IMR-90 (cell line): ENCODE measurements at regions not wholly inside any gene's neighbourhood (a gene's known extent, or its start where the extent isn't known, plus 50 kb on each side); places are given as distances from the start of the nearest gene placed in this dataset.

Source experiments
- ATAC-seq: fragments of 200-7000 bp; cut with Tn5 transposase; 2 replicates; pipeline ENCODE4 v1.9.1; 2020; ENCODE audit warnings: low read depth, mild to moderate bottlenecking, moderate library complexity
- BruUV-seq: library from RNA; stranded (reverse); fragments of 400-500 nt; replicated peaks from 2 replicates; lab custom pipeline; 2021; lab: Mats Ljungman, UMichigan
- CTCF ChIA-PET: fragments of 300-600 bp; formaldehyde crosslinking; extraction: SDS; loops from one replicate; lab custom pipeline; 2021; ENCODE audit warnings: antibody characterized with exemption; lab: Yijun Ruan, JAX
- POLR2A ChIA-PET: fragments of 300-600 bp; sonication (Branson Sonifier 250); formaldehyde crosslinking; loops from one replicate; lab custom pipeline; 2022; ENCODE audit warnings: antibody characterized with exemption; ENCODE audit not compliant: unreplicated experiment; lab: Charles Lee
- DNase-seq: peaks from one replicate; pipeline ENCODE4 v3.0.0; 2013
- H2AFZ ChIP-seq: replicated peaks from 2 replicates; pipeline ENCODE3; 2013; ENCODE audit warnings: low read length, mild to moderate bottlenecking; ENCODE audit not compliant: poor library complexity
- H2AK5ac ChIP-seq: 2 replicates; pipeline ENCODE4 v1.6.1; 2013; ENCODE audit warnings: low read depth, low read length, inconsistent platforms
- H2AK9ac ChIP-seq: replicated peaks from 2 replicates; pipeline ENCODE3; 2013; ENCODE audit warnings: mild to moderate bottlenecking, low read depth, low read length, moderate library complexity; ENCODE audit not compliant: poor library complexity
- H2BK120ac ChIP-seq: 2 replicates; pipeline ENCODE4 v1.6.1; 2013; ENCODE audit warnings: low read depth, low read length, inconsistent platforms
- H2BK15ac ChIP-seq: 3 replicates; pipeline ENCODE4 v1.6.1; 2013; ENCODE audit warnings: low read depth, low read length, inconsistent platforms
- H2BK20ac ChIP-seq: 2 replicates; pipeline ENCODE4 v1.6.1; 2013; ENCODE audit warnings: low read depth, mild to moderate bottlenecking, inconsistent platforms, low read length, moderate library complexity
- H2BK5ac ChIP-seq: 2 replicates; pipeline ENCODE4 v1.6.1; 2013; ENCODE audit warnings: mild to moderate bottlenecking, low read depth, low read length, inconsistent platforms; ENCODE audit not compliant: poor library complexity, severe bottlenecking
- H3K14ac ChIP-seq: replicated peaks from 2 replicates; pipeline ENCODE4 v1.6.1; 2013; ENCODE audit warnings: low read depth, low read length, inconsistent platforms
- H3K18ac ChIP-seq: 2 replicates; pipeline ENCODE4 v1.6.1; 2013; ENCODE audit warnings: low read depth, low read length, control low read depth
- H3K23ac ChIP-seq: 2 replicates; pipeline ENCODE4 v1.6.1; 2013; ENCODE audit warnings: low read depth, low read length, inconsistent platforms
- H3K27ac ChIP-seq: 2 replicates; pipeline ENCODE4 v1.5.1; 2013; ENCODE audit warnings: mild to moderate bottlenecking, control low read depth, low read length; ENCODE audit not compliant: insufficient read depth
- H3K27me3 ChIP-seq: 2 replicates; pipeline ENCODE4 v1.6.1; 2013; ENCODE audit warnings: low read length; ENCODE audit not compliant: control insufficient read depth, insufficient read depth
- H3K36me3 ChIP-seq: 2 replicates; pipeline ENCODE4 v1.6.1; 2013; ENCODE audit warnings: low read length, mixed read lengths; ENCODE audit not compliant: control insufficient read depth, insufficient read depth
- H3K4ac ChIP-seq: 2 replicates; pipeline ENCODE4 v1.6.1; 2013; ENCODE audit warnings: low read depth, low read length, inconsistent platforms
- H3K4me1 ChIP-seq: 2 replicates; pipeline ENCODE4 v1.6.1; 2013; ENCODE audit warnings: low read length, mixed read lengths; ENCODE audit not compliant: control insufficient read depth, insufficient read depth
- H3K4me2 ChIP-seq: 2 replicates; pipeline ENCODE4 v1.6.1; 2013; ENCODE audit warnings: low read depth, mild to moderate bottlenecking, control low read depth, low read length, moderate library complexity
- H3K4me3 ChIP-seq: 2 replicates; pipeline ENCODE4 v1.5.1; 2013; ENCODE audit warnings: low read depth, mild to moderate bottlenecking, control low read depth, low read length, moderate library complexity; ENCODE audit not compliant: insufficient read depth
- H3K56ac ChIP-seq: 2 replicates; pipeline ENCODE4 v1.6.1; 2013; ENCODE audit warnings: low read length, inconsistent platforms; ENCODE audit not compliant: insufficient read depth; ENCODE audit errors: extremely low read depth
- H3K79me1 ChIP-seq, 2 experiments: 2 replicates each; pipeline ENCODE4 v1.6.1; 2013; ENCODE audit warnings: low read length in 2 of 2, inconsistent platforms in 1 of 2, low read depth in 1 of 2
- H3K9ac ChIP-seq: 2 replicates; pipeline ENCODE4 v1.6.1; 2013; ENCODE audit warnings: low read depth, low read length, control low read depth
- H3K9me1 ChIP-seq: 2 replicates; pipeline ENCODE4 v1.6.1; 2013; ENCODE audit warnings: low read length, inconsistent platforms; ENCODE audit not compliant: insufficient read depth
- H3K9me3 ChIP-seq: 2 replicates; pipeline ENCODE4 v1.6.1; 2013; ENCODE audit warnings: low read length; ENCODE audit not compliant: control insufficient read depth, insufficient read depth
- H4K20me1 ChIP-seq: 2 replicates; pipeline ENCODE4 v1.6.1; 2013; ENCODE audit warnings: low read length, inconsistent platforms; ENCODE audit not compliant: insufficient read depth
- H4K5ac ChIP-seq: 2 replicates; pipeline ENCODE4 v1.6.1; 2013; ENCODE audit warnings: mild to moderate bottlenecking, low read depth, low read length, control low read depth
- H4K8ac ChIP-seq, 2 experiments: 2 replicates each; pipeline ENCODE4 v1.6.1; 2013; ENCODE audit warnings: low read depth in 2 of 2, low read length in 2 of 2, control low read depth in 1 of 2, inconsistent platforms in 1 of 2
- H4K91ac ChIP-seq: 2 replicates; pipeline ENCODE4 v1.6.1; 2013; ENCODE audit warnings: low read depth, low read length, inconsistent platforms; ENCODE audit not compliant: insufficient read depth
- BHLHE40 ChIP-seq: fragments of 150-350 bp; IDR thresholded peaks from 2 replicates; pipeline ENCODE4 v1.6.1; 2016; ENCODE audit warnings: mild to moderate bottlenecking, low read depth, low read length
- CEBPB ChIP-seq: IDR thresholded peaks from 2 replicates; pipeline ENCODE4 v1.6.1; 2012; ENCODE audit warnings: low read depth, low read length, improper control_type of control experiment
- CHD1 ChIP-seq: IDR thresholded peaks from 2 replicates; pipeline ENCODE4 v1.6.1; 2012; ENCODE audit warnings: low read depth, low read length, improper control_type of control experiment
- MAFK ChIP-seq: IDR thresholded peaks from 2 replicates; pipeline ENCODE4 v1.6.1; 2012; ENCODE audit warnings: low read depth, low read length, improper control_type of control experiment
- MXI1 ChIP-seq: IDR thresholded peaks from 2 replicates; pipeline ENCODE4 v1.6.1; 2012; ENCODE audit warnings: low read depth, mild to moderate bottlenecking, low read length, moderate library complexity, borderline replicate concordance
- NFE2L2 ChIP-seq: fragments of 150-350 bp; IDR thresholded peaks from 2 replicates; pipeline ENCODE4 v1.6.1; 2016; ENCODE audit warnings: low read depth, mild to moderate bottlenecking, low read length
- RAD21 ChIP-seq: IDR thresholded peaks from 2 replicates; pipeline ENCODE4 v1.6.1; 2012; ENCODE audit warnings: low read length, improper control_type of control experiment
- SMC3 ChIP-seq: fragments of 150-350 bp; IDR thresholded peaks from 2 replicates; pipeline ENCODE4 v1.6.1; 2016; ENCODE audit warnings: low read depth, mild to moderate bottlenecking, antibody characterized with exemption, low read length, moderate library complexity
- whole genome bisulfite sequencing, 2 experiments: methylation state at CpG; one replicate each; pipeline versions ENCODE4 v1.1.5 to v1.1.7; 2013; ENCODE audit warnings: missing lambda C conversion rate in 2 of 2; ENCODE audit not compliant: insufficient read length in 1 of 2; ENCODE audit errors: extremely low coverage in 2 of 2; 5-methylcytosine and 5-hydroxymethylcytosine counted together
- dilution Hi-C: fragments of 300-500 bp; cut with HindIII; formaldehyde crosslinking; loops from one replicate; pipeline ENCODE4 v1.14.3; 2018; ENCODE audit warnings: low sequenced_read_pairs; ENCODE audit not compliant: unreplicated experiment
- in situ Hi-C: fragments of 300-500 bp; cut with MboI; formaldehyde crosslinking; loops from 3 replicates; pipeline ENCODE4 v1.14.3; 2019; ENCODE audit warnings: low sequenced_read_pairs, inconsistent platforms, mixed read lengths
- intact Hi-C: fragments of 100-400 bp; cut with micrococcal nuclease; formaldehyde crosslinking; loops from 2 replicates; pipeline ENCODE4 v1.10.0; 2022
- TF ChIP-seq, protein P1 (sequence below): fragments of 150-350 bp; IDR thresholded peaks from 2 replicates; pipeline ENCODE4 v1.6.1; 2016; ENCODE audit warnings: low read depth, mild to moderate bottlenecking, low read length, moderate library complexity, borderline replicate concordance

DNA sequence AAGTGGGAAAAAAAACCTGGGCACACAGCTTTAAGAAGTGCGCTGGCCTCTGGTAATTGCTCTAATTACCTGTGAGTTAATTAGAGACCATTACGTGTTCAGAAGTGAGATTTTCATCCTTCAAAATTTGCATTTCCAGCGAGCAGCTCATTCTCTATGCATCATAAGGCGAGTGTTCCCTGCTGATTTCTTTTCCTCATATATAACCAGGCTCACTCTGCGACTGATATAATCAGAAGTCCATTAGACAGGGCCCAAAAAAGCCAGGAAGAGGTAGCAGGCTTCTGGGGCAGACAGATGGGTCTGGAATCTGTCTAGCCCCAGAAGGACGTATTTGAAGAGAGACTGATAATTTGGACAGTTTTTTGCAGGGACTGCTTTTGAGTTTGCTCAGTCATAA is 158.7 kb downstream of the MTHFS start:
- H4K8ac ChIP-seq = no peak overlapping the region
- TF ChIP-seq, protein P1, sequence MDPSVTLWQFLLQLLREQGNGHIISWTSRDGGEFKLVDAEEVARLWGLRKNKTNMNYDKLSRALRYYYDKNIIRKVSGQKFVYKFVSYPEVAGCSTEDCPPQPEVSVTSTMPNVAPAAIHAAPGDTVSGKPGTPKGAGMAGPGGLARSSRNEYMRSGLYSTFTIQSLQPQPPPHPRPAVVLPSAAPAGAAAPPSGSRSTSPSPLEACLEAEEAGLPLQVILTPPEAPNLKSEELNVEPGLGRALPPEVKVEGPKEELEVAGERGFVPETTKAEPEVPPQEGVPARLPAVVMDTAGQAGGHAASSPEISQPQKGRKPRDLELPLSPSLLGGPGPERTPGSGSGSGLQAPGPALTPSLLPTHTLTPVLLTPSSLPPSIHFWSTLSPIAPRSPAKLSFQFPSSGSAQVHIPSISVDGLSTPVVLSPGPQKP = no peak
- no peak for TF ChIP-seq MAFK
- TF ChIP-seq RAD21 = no peak
- no peak for TF ChIP-seq BHLHE40
- TF ChIP-seq CEBPB = no peak
- no peak for TF ChIP-seq MXI1
- TF ChIP-seq NFE2L2 = no peak
- no peak for TF ChIP-seq CHD1
- TF ChIP-seq SMC3 = no peak
- H3K36me3 ChIP-seq = no peaks in the 10 kb centered on the region
- ATAC-seq (no peak), DNase-seq (no peak)
- ChIA-PET CTCF (no interaction called here), POLR2A (no interaction called here)
- H2AFZ ChIP-seq = no peak overlapping the region
- no peak overlapping the region for H2AK5ac ChIP-seq
- no peak overlapping the region for H2BK20ac ChIP-seq
- in situ Hi-C loops (no loop called here), dilution Hi-C loops (no loop called here), intact Hi-C loops (no loop called here)
- BruUV-seq = no TSS peak
- no peaks in the 10 kb centered on the region for H3K9me3 ChIP-seq
- no peaks in the 10 kb centered on the region for H3K9me1 ChIP-seq
- no peaks in the 10 kb centered on the region for H3K4me1 ChIP-seq
- H3K79me1 ChIP-seq = no peaks in the 10 kb centered on the region
- no peak overlapping the region for H4K91ac ChIP-seq
- peaks cover 1% of the 10 kb centered on the region for H3K27me3 ChIP-seq
- no peak overlapping the region for H3K9ac ChIP-seq
- no peaks in the 10 kb centered on the region for H4K20me1 ChIP-seq
- H3K4ac ChIP-seq = no peak overlapping the region
- H3K14ac ChIP-seq = no peak overlapping the region
- no peak overlapping the region for H2BK120ac ChIP-seq
- H3K56ac ChIP-seq = no peak overlapping the region
- H2BK5ac ChIP-seq = no peak overlapping the region
- H2AK9ac ChIP-seq = no peak overlapping the region
- WGBS, 2 experiments = no CpG with 5 or more reads among the region's 6 CpGs
- no peak overlapping the region for H3K18ac ChIP-seq
- H2BK15ac ChIP-seq = no peak overlapping the region
- H4K5ac ChIP-seq = no peak overlapping the region
- no peak overlapping the region for H3K4me2 ChIP-seq
- no peak overlapping the region for H3K23ac ChIP-seq
- H3K27ac ChIP-seq = no peak overlapping the region
- H3K4me3 ChIP-seq = no peak overlapping the region
